PFSK-1 (cell line): ENCODE measurements at regions not wholly inside any gene's neighbourhood (a gene's known extent, or its start where the extent isn't known, plus 50 kb on each side); places are given as distances from the start of the nearest gene placed in this dataset.

ENCODE experiments used
- FOXP2 ChIP-seq: optimal IDR thresholded peaks from 2 replicates; pipeline ENCODE3; 2011; ENCODE audit warnings: borderline replicate concordance, control low read depth, inconsistent platforms; ENCODE audit not compliant: insufficient read depth; ENCODE audit errors: extremely low read length, extremely low read depth
- POLR2AphosphoS5 ChIP-seq: IDR thresholded peaks from 2 replicates; pipeline ENCODE4 v1.6.1; 2012; ENCODE audit warnings: low read depth, mild to moderate bottlenecking, control low read depth, low read length, moderate library complexity
- REST ChIP-seq, 2 experiments: IDR thresholded peaks; 2 replicates each; pipeline versions ENCODE4 v1.6.1 to v1.8.0; 2011 to 2012; ENCODE audit warnings: low read depth in 2 of 2, low read length in 2 of 2, control low read depth in 1 of 2, inconsistent platforms in 1 of 2, mild to moderate bottlenecking in 1 of 2, moderate library complexity in 1 of 2; ENCODE audit not compliant: insufficient read depth in 1 of 2
- SIN3A ChIP-seq: IDR thresholded peaks from 2 replicates; pipeline ENCODE4 v1.6.1; 2012; ENCODE audit warnings: mild to moderate bottlenecking, low read length, moderate library complexity, borderline replicate concordance; ENCODE audit not compliant: insufficient read depth
- TAF1 ChIP-seq: IDR thresholded peaks from 2 replicates; pipeline ENCODE4 v1.6.1; 2012; ENCODE audit warnings: low read length, control low read depth, borderline replicate concordance; ENCODE audit not compliant: insufficient read depth

- TF ChIP-seq FOXP2 (no peak), SIN3A (no peak), POLR2AphosphoS5 (no peak), TAF1 (no peak), REST (IDR thresholded peaks at IDR 0.05; ENCODE audit: insufficient read depth in 1 of 2, low read depth in 2 of 2, low read length in 2 of 2) (no peak)
These were observed 152.8 kb downstream of the LRIG3 start for GRCh38 chr12:58767496-58767895.

GRCh38 chr12:58773986-58774385 lies 146.3 kb downstream of the LRIG3 start:
- no peak for TF ChIP-seq TAF1
- TF ChIP-seq SIN3A, result no peak
- no peak for TF ChIP-seq POLR2AphosphoS5
- TF ChIP-seq FOXP2, result no peak
- no peak for TF ChIP-seq REST (IDR thresholded peaks at IDR 0.05; ENCODE audit: insufficient read depth in 1 of 2, low read depth in 2 of 2, low read length in 2 of 2)

- no peak for TF ChIP-seq REST (IDR thresholded peaks at IDR 0.05; ENCODE audit: insufficient read depth in 1 of 2, low read depth in 2 of 2, low read length in 2 of 2)
These were observed 145.6 kb downstream of the LRIG3 start for GRCh38 chr12:58774731-58775130.

GRCh38 chr12:58775396-58775795 lies 144.9 kb downstream of the LRIG3 start:
- TF ChIP-seq SIN3A, result no peak
- no peak for TF ChIP-seq REST (IDR thresholded peaks at IDR 0.05; ENCODE audit: insufficient read depth in 1 of 2, low read depth in 2 of 2, low read length in 2 of 2)
- no peak for TF ChIP-seq FOXP2
- no peak for TF ChIP-seq TAF1
- no peak for TF ChIP-seq POLR2AphosphoS5

GRCh38 chr12:58776144-58776543 lies 144.2 kb downstream of the LRIG3 start:
- TF ChIP-seq FOXP2, result no peak
- TF ChIP-seq TAF1, result no peak
- TF ChIP-seq POLR2AphosphoS5, result no peak
- no peak for TF ChIP-seq REST (IDR thresholded peaks at IDR 0.05; ENCODE audit: insufficient read depth in 1 of 2, low read depth in 2 of 2, low read length in 2 of 2)
- no peak for TF ChIP-seq SIN3A
